ENCODE measurements at regions not wholly inside any gene's neighbourhood (a gene's known extent, or its start where the extent isn't known, plus 50 kb on each side); places are given as distances from the start of the nearest gene placed in this dataset.

DNA sequence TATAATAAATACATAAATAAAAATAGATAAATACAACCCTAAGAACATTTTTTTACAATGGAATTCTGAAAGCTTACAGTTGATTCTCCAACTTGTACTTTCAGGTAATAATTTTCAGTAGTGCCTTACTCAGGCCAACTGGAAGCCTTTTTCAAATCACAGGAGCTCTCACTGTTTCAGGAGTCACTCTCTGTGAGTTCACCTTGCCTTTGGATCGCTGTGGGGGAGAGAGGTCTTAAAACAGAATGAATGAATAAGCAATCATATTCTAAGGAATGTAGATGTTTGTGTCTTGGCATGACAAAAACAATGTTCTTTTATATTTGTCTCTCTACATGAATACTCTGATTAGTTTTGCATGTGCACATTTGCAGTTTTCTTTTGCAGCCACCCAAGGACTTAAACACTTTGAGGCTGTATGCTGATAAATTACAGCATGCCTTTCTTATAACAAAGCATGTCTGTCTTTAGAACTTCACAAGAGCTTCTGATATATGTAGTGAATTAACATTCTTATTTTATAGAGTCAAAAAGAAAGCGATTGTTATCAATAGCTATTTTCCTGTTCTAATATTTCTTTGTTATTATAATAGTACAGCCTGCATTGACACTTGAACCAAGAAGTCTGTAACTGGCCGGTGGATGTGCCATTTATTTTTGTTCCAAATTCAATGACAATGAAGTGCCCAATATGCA is 1111.5 kb upstream of the ATXN8OS start:
- no peaks in the 10 kb centered on the region for H3K27me3 ChIP-seq (ENCODE audit: control insufficient read depth, insufficient read depth, low read length)
- TF ChIP-seq CTCF (IDR thresholded peaks at IDR 0.05; ENCODE audit: insufficient read depth, low read length, poor library complexity, severe bottlenecking) = no peak
- no peaks in the 10 kb centered on the region for H3K36me3 ChIP-seq (ENCODE audit: control insufficient read depth, insufficient read depth, low read length)
- DNase-seq (ENCODE audit: low read depth) = no peak
- no peak overlapping the region for H3K4me3 ChIP-seq (ENCODE audit: low read depth, low read length)

GRCh38 chr13:68993154-68993553 is 1114.5 kb upstream of the ATXN8OS start:
- DNase-seq (ENCODE audit: low read depth) = no peak
- Histone ChIP-seq H3K27me3 (ENCODE audit: control insufficient read depth, insufficient read depth, low read length) (no peaks in the 10 kb centered on the region), H3K4me3 (ENCODE audit: low read depth, low read length) (no peak overlapping the region), H3K36me3 (ENCODE audit: control insufficient read depth, insufficient read depth, low read length) (no peaks in the 10 kb centered on the region)
- no peak for TF ChIP-seq CTCF (IDR thresholded peaks at IDR 0.05; ENCODE audit: insufficient read depth, low read length, poor library complexity, severe bottlenecking)

- H3K27me3 ChIP-seq (ENCODE audit: control insufficient read depth, insufficient read depth, low read length) = no peaks in the 10 kb centered on the region
- DNase-seq (ENCODE audit: low read depth) = no peak
- no peak overlapping the region for H3K4me3 ChIP-seq (ENCODE audit: low read depth, low read length)
- no peaks in the 10 kb centered on the region for H3K36me3 ChIP-seq (ENCODE audit: control insufficient read depth, insufficient read depth, low read length)
- TF ChIP-seq CTCF (IDR thresholded peaks at IDR 0.05; ENCODE audit: insufficient read depth, low read length, poor library complexity, severe bottlenecking) = no peak
Observed at GRCh38 chr13:68988176-68988575, 1119.5 kb upstream of the ATXN8OS start.

DNA sequence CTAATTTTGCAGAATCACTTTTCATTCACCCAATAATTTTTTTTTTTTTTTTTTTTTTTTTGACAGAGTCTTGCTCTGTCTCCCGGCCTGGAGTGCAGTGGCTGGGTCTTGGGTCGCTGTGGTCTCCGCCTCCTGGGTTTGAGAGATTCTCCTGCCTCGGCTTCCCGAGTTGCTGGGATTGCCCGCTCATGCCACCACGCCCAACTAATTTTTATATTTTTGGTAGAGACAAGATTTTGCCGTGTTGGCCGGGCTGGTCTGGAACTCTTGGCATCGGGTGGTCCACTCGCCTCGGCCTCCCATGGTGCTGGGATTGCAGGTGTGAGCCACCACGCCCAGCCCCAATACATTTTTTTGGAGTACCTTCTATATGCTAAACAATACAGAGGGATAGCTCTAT is 1120.0 kb upstream of the ATXN8OS start:
- Histone ChIP-seq H3K4me3 (ENCODE audit: low read depth, low read length) (no peak overlapping the region), H3K27me3 (ENCODE audit: control insufficient read depth, insufficient read depth, low read length) (no peaks in the 10 kb centered on the region), H3K36me3 (ENCODE audit: control insufficient read depth, insufficient read depth, low read length) (no peaks in the 10 kb centered on the region)
- TF ChIP-seq CTCF (IDR thresholded peaks at IDR 0.05; ENCODE audit: insufficient read depth, low read length, poor library complexity, severe bottlenecking) = no peak
- DNase-seq (ENCODE audit: low read depth) = no peak

DNA sequence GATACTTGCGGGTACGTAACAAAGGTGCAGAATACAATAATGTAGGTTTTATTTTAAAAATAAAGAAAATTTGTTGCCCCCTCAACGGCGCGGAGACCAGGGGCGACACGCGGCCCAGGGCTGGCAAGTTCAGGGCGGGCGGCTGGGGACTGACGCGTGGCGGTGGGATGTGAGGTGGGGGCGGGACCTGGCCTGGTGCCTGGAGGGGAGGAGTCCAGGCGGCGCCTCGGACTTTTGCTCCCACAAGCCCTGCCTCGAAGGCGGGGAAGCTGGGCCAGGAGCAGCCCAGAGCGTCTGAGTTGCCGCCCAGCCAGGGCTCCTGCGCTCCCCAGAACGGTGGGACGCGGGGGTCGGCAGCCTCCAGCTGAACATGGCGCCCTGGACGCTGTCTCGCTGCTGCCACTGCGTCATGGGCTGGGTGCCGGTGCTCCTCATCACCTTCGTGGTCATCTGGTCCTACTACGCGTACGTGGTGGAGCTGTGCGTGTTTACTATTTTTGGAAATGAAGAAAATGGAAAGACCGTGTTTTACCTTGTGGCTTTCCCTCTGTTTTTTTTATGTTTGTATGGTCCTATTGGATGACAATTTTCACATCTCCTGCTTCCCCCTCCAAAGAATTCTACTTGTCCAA is 1122.8 kb upstream of the ATXN8OS start:
- Histone ChIP-seq H3K36me3 (ENCODE audit: control insufficient read depth, insufficient read depth, low read length) (no peaks in the 10 kb centered on the region), H3K4me3 (ENCODE audit: low read depth, low read length) (no peak overlapping the region), H3K27me3 (ENCODE audit: control insufficient read depth, insufficient read depth, low read length) (no peaks in the 10 kb centered on the region)
- TF ChIP-seq CTCF (IDR thresholded peaks at IDR 0.05; ENCODE audit: insufficient read depth, low read length, poor library complexity, severe bottlenecking) = no peak
- DNase-seq (ENCODE audit: low read depth) = no peak
